HFFc6 (cell line): ENCODE measurements at regions not wholly inside any gene's neighbourhood (a gene's known extent, or its start where the extent isn't known, plus 50 kb on each side); places are given as distances from the start of the nearest gene placed in this dataset.

Experiments
- DNase-seq: peaks from one replicate; pipeline ENCODE4 v3.0.0-alpha.2; 2018
- H3K27ac Mint-ChIP-seq: 2 replicates; pipeline ENCODE4 v1.8.0; 2020; ENCODE audit warnings: mild to moderate bottlenecking, mixed read lengths
- H3K27me3 Mint-ChIP-seq: 2 replicates; pipeline ENCODE4 v1.8.0; 2021; ENCODE audit warnings: mild to moderate bottlenecking, moderate library complexity, mixed read lengths; ENCODE audit not compliant: insufficient read depth
- H3K36me3 Mint-ChIP-seq: 2 replicates; pipeline ENCODE4 v1.8.0; 2021; ENCODE audit warnings: low read depth, mixed read lengths
- H3K4me1 Mint-ChIP-seq: 2 replicates; pipeline ENCODE4 v1.8.0; 2020; ENCODE audit warnings: low read depth, mixed read lengths
- H3K4me3 Mint-ChIP-seq: 2 replicates; pipeline ENCODE4 v1.8.0; 2020; ENCODE audit warnings: mild to moderate bottlenecking, moderate library complexity, mixed read lengths
- H3K9me3 Mint-ChIP-seq: 2 replicates; pipeline ENCODE4 v1.8.0; 2020; ENCODE audit warnings: mild to moderate bottlenecking, mixed read lengths
- CTCF ChIP-seq: fragments of 200-600 bp; sonication (generic); IDR thresholded peaks from 2 replicates; pipeline ENCODE4 v1.5.0; 2021; ENCODE audit warnings: antibody characterized with exemption, mild to moderate bottlenecking

DNA sequence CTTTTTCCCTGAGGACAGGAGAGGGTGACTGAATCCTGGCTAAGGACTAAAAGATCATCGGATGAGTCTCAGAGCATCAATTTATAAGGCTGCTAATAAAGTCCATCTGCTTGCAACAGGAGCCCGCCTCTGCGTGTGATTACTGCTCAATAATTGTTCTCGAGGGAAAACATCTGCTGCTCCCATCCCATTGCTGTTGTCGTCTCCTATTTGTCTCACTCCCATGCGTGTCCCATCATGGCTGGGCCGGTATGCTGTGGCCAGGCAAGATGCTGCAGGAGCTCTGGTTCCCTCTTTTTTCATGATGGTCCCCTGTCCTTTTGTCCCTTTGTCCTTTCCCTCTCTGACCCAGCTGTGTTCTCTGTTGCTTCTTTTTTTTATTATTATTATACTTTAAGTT, 121.2 kb downstream of the SPATA19 start:
- Mint-ChIP-seq H3K27me3 (peaks cover 2% of the 10 kb centered on the region), H3K36me3 (no peaks in the 10 kb centered on the region), H3K4me3 (no peak overlapping the region), H3K9me3 (peaks cover 53% of the 10 kb centered on the region), H3K27ac (no peak overlapping the region), H3K4me1 (no peaks in the 10 kb centered on the region)
- DNase-seq: no peak
- TF ChIP-seq CTCF: no peak

- H3K36me3 Mint-ChIP-seq: no peaks in the 10 kb centered on the region
- no peak overlapping the region for H3K4me3 Mint-ChIP-seq
- H3K27ac Mint-ChIP-seq: no peak overlapping the region
- DNase-seq: no peak
- H3K27me3 Mint-ChIP-seq: peaks cover 2% of the 10 kb centered on the region
- no peaks in the 10 kb centered on the region for H3K4me1 Mint-ChIP-seq
- no peak for TF ChIP-seq CTCF
- peaks cover 48% of the 10 kb centered on the region for H3K9me3 Mint-ChIP-seq
Observed at GRCh38 chr11:133723056-133723455, 122.3 kb downstream of the SPATA19 start.

DNA sequence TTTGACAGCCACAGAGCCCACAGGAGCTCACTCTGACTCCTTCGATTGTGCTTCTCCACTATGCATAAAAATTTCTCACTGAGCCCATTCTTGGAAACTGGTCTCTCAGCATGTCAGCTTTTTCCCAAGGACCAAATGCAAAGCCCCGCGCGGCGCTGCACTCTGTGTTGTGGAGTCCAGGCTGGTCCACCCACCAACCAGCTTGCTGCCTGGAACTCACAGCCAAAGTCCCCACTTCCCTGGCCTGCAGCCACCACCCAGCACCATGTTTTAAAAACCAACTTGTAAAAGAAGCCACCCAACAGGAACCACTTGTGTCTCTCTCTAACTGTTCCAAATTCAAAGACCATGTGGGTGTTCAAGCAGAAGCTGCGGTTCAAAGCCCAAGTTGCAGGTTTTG, 124.4 kb downstream of the SPATA19 start:
- Mint-ChIP-seq H3K4me1 (no peaks in the 10 kb centered on the region), H3K9me3 (peaks cover 46% of the 10 kb centered on the region), H3K4me3 (no peak overlapping the region), H3K27ac (no peak overlapping the region), H3K36me3 (no peaks in the 10 kb centered on the region), H3K27me3 (peaks cover 2% of the 10 kb centered on the region)
- DNase-seq: no peak
- TF ChIP-seq CTCF: no peak

DNA sequence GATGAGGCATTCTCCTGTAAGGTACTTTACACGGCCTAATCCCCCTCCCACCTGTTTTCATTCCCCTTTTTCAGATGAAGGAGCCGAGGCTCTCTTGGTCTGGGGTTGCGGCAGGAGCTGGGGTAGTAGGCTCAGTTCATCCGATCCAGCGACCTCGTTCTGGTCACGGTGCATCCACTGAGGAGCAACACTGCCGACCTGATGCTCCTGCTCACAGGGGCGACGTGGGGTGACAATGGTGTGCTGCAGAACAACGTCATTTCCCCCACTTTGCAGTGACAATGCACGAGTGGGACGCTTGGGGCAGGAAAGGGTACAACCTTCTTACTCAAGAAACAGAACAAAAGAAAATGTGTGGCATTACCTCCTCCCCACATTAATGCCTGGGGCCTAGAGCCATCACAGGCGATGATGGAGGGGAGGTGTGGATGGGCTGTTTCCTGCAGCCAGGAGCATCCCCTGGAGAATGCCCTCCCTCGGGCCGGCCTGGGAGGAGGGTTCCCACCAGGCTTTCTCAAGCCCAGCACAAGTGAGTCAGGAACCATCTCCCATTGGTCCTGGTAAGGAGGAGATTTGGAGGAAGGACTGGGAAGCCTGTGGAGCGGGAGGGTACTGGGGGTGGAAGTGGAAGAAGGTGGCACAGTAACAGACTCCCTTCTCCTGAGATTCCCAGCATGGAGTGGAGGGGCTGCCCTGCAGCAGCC, 125.6 kb downstream of the SPATA19 start:
- peaks cover 51% of the 10 kb centered on the region for H3K9me3 Mint-ChIP-seq
- H3K4me1 Mint-ChIP-seq: no peaks in the 10 kb centered on the region
- no peak for TF ChIP-seq CTCF
- H3K36me3 Mint-ChIP-seq: no peaks in the 10 kb centered on the region
- peaks cover 2% of the 10 kb centered on the region for H3K27me3 Mint-ChIP-seq
- H3K4me3 Mint-ChIP-seq: no peak overlapping the region
- DNase-seq: no peak
- no peak overlapping the region for H3K27ac Mint-ChIP-seq

DNA sequence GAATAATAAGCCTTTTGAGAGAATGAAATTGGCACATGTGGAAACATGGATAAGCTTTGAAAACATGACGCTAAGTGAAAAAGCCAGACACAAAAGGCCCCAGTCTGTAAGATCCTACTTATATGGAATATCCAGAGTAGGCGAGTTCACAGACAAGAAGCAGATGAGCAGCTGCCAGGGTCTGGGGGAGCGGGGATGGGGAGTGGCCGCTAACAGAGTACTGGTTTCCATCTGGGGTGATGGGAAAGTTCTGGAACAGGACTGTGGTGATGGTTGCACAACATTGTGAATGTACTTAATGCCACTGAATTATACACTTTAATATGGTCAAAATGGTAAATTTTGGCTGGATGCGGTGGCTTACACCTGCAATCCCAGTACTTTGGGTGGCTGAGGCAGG, 126.5 kb downstream of the SPATA19 start:
- H3K4me3 Mint-ChIP-seq: no peak overlapping the region
- H3K36me3 Mint-ChIP-seq: no peaks in the 10 kb centered on the region
- H3K27ac Mint-ChIP-seq: no peak overlapping the region
- H3K9me3 Mint-ChIP-seq: peaks cover 54% of the 10 kb centered on the region
- no peak for TF ChIP-seq CTCF
- H3K4me1 Mint-ChIP-seq: no peaks in the 10 kb centered on the region
- H3K27me3 Mint-ChIP-seq: peaks cover 2% of the 10 kb centered on the region
- no peak for DNase-seq
